ENCODE measurements at regions not wholly inside any gene's neighbourhood (a gene's known extent, or its start where the extent isn't known, plus 50 kb on each side); places are given as distances from the start of the nearest gene placed in this dataset.

GRCh38 chr5:15103130-15103529, 231.6 kb upstream of the ANKH start:
- Histone ChIP-seq H3K4me3 (no peak overlapping the region), H3K9me3 (replicated peaks; ENCODE audit: control insufficient read depth, insufficient read depth, low read depth, low read length) (no peaks in the 10 kb centered on the region), H3K27me3 (ENCODE audit: control insufficient read depth in 2 of 2, insufficient read depth in 2 of 2, low read length in 2 of 2) (no peaks in the 10 kb centered on the region), H3K27ac (ENCODE audit: extremely low read depth, low read depth, low read length) (no peak overlapping the region), H3K9ac (ENCODE audit: insufficient read depth in 1 of 2, low read depth in 2 of 2, low read length in 2 of 2) (no peak overlapping the region), H3K4me2 (ENCODE audit: insufficient read depth, low read length) (no peak overlapping the region), H3K4me1 (replicated peaks in 1 of 2; ENCODE audit: control insufficient read depth in 2 of 2, insufficient read depth in 2 of 2, low read length in 2 of 2) (no peaks in the 10 kb centered on the region), H3K36me3 (ENCODE audit: control insufficient read depth, insufficient read depth, low read length) (no peaks in the 10 kb centered on the region), H3K79me2 (ENCODE audit: control insufficient read depth, insufficient read depth, low read length) (no peaks in the 10 kb centered on the region), H4K20me1 (replicated peaks; ENCODE audit: control insufficient read depth, insufficient read depth, low read length) (no peaks in the 10 kb centered on the region), H3K9me1 (ENCODE audit: control insufficient read depth, insufficient read depth, low read length) (no peaks in the 10 kb centered on the region), H2AFZ (ENCODE audit: low read depth, low read length) (no peak overlapping the region)
- 2% methylated on average over 5 of the region's 5 CpGs for WGBS (ENCODE audit: insufficient coverage, low coverage, missing lambda C conversion rate)
- in situ Hi-C loops (cut with MboI): no loop called here
- TF ChIP-seq THRA (IDR thresholded peaks at IDR 0.05) (no peak), PCBP2 (IDR thresholded peaks at IDR 0.05; ENCODE audit: low read depth, low read length, poor library complexity, severe bottlenecking) (no peak), NR1H2 (CRISPR knock-in tag; IDR thresholded peaks at IDR 0.05) (no peak), NBN (IDR thresholded peaks at IDR 0.05; ENCODE audit: low read depth) (no peak), SRSF3 (IDR thresholded peaks at IDR 0.05; ENCODE audit: insufficient read depth, low read length) (no peak), ZNF197 (CRISPR knock-in tag; IDR thresholded peaks at IDR 0.05; ENCODE audit: low read depth) (no peak), ILK (tag; IDR thresholded peaks at IDR 0.05; ENCODE audit: borderline replicate concordance, low read depth) (no peak), ZBTB49 (CRISPR knock-in tag; IDR thresholded peaks at IDR 0.05; ENCODE audit: borderline replicate concordance) (no peak), FOXK2 (conservative IDR thresholded peaks at IDR 0.05 in 1 of 2, IDR thresholded peaks at IDR 0.05 in 1 of 2; ENCODE audit: low read depth in 2 of 2) (no peak), EGR1 (conservative IDR thresholded peaks at IDR 0.05) (no peak), CC2D1A (IDR thresholded peaks at IDR 0.05) (no peak), KDM5B (IDR thresholded peaks at IDR 0.05; ENCODE audit: insufficient replicate concordance, low read depth, low read length) (no peak), POLR3A (IDR thresholded peaks at IDR 0.05; ENCODE audit: borderline replicate concordance, extremely low read depth, insufficient read depth, insufficient read length) (no peak), TFAP4 (CRISPR knock-in tag; IDR thresholded peaks at IDR 0.05; ENCODE audit: borderline replicate concordance) (no peak), USF1 (CRISPR knock-in tag; IDR thresholded peaks at IDR 0.05) (no peak), ASH1L (IDR thresholded peaks at IDR 0.05; ENCODE audit: borderline replicate concordance, low read depth, partially characterized antibody) (no peak), HNRNPL (IDR thresholded peaks at IDR 0.05; ENCODE audit: low read depth, low read length) (no peak), CEBPB (tag; IDR thresholded peaks at IDR 0.05) (no peak), BACH1 (tag; IDR thresholded peaks at IDR 0.05) (no peak)
- POLR2A ChIA-PET: no interaction called here
- intact Hi-C loops (cut with micrococcal nuclease): no loop called here
- no peak for FAIRE-seq
- no peak for DNase-seq (ENCODE audit: extremely low read depth in 1 of 4, low spot score in 3 of 4)
- BruUV-seq (replicated peaks): no TSS peak
- CTCF ChIA-PET (ENCODE audit: low intra/inter-chr PET ratio): no interaction called here
- no peak for ATAC-seq

Data from K562 (cell line).